ENCODE measurements at regions not wholly inside any gene's neighbourhood (a gene's known extent, or its start where the extent isn't known, plus 50 kb on each side); places are given as distances from the start of the nearest gene placed in this dataset.
A peak's percentile ranks its signal among the peaks of the same experiment; 100 is the strongest.

GRCh38 chr5:12675959-12676358 is 771.7 kb upstream of the CTNND2 start:
- Histone ChIP-seq H4K91ac (replicated peaks; ENCODE audit: insufficient read length, low read length) (no peak overlapping the region), H2BK120ac (replicated peaks; ENCODE audit: low read depth, low read length) (no peak overlapping the region), H2BK15ac (ENCODE audit: low read length) (no peak overlapping the region), H3K18ac (ENCODE audit: extremely low read depth, low read length) (no peak overlapping the region), H4K5ac (ENCODE audit: insufficient read length, low read depth, low read length) (no peak overlapping the region), H3K9me3 (ENCODE audit: insufficient read depth in 2 of 2, low read depth in 1 of 2, low read length in 1 of 2) (peaks cover 0 to 3% of the 10 kb centered on the region in 2 experiments; a peak in 1 of 4 replicates), H3K27ac (ENCODE audit: low read depth, low read length) (no peak overlapping the region), H2AFZ (ENCODE audit: low read length) (no peak overlapping the region), H4K20me1 (replicated peaks in 1 of 2; ENCODE audit: control insufficient read depth in 1 of 2, insufficient read depth in 2 of 2, low read length in 2 of 2) (no peaks in the 10 kb centered on the region), H2BK5ac (ENCODE audit: low read depth, low read length) (no peak overlapping the region), H3K9ac (replicated peaks in 1 of 4; ENCODE audit: extremely low read depth in 1 of 4, low read depth in 3 of 4, low read length in 3 of 4) (no peak overlapping the region), H3K79me2 (ENCODE audit: control insufficient read depth in 1 of 2, insufficient read depth in 2 of 2, low read length in 2 of 2) (peaks cover 0 to 22% of the 10 kb centered on the region in 2 experiments; a peak in 1 of 4 replicates), H3K56ac (replicated peaks; ENCODE audit: insufficient read length, low read depth, low read length) (no peak overlapping the region), H3K4me1 (replicated peaks in 1 of 4; ENCODE audit: control insufficient read depth in 3 of 4, insufficient read depth in 4 of 4, low read length in 3 of 4) (peaks cover 2 to 8% (median 3%) of the 10 kb centered on the region in 4 experiments; a peak in 4 of 7 replicates), H2BK20ac (ENCODE audit: low read length) (no peak overlapping the region), H3K79me1 (ENCODE audit: low read depth, low read length) (peaks cover 4% of the 10 kb centered on the region), H3K36me3 (ENCODE audit: control insufficient read depth in 2 of 4, insufficient read depth in 4 of 4, low read length in 3 of 4) (peaks cover 0 to 4% (median 1%) of the 10 kb centered on the region in 4 experiments; a peak in 2 of 8 replicates), H2BK12ac (ENCODE audit: low read depth, low read length) (no peak overlapping the region), H2AK5ac (ENCODE audit: low read depth, low read length) (peak overlapping the region; percentile 71; the same call in 1 of the 2 replicates), H3K4ac (replicated peaks; ENCODE audit: insufficient read length, low read depth, low read length) (no peak overlapping the region), H3K14ac (ENCODE audit: insufficient read length) (no peak overlapping the region), H3K23me2 (ENCODE audit: low read depth, low read length) (no peaks in the 10 kb centered on the region), H3K23ac (ENCODE audit: insufficient read length) (no peak overlapping the region), H3K4me2 (ENCODE audit: insufficient read depth in 1 of 2, low read depth in 2 of 2, low read length in 2 of 2) (no peak overlapping the region), H3K27me3 (replicated peaks in 1 of 4; ENCODE audit: control insufficient read depth in 3 of 4, extremely low read depth in 1 of 4, insufficient read depth in 3 of 4, low read length in 3 of 4) (no peaks in the 10 kb centered on the region), H4K8ac (ENCODE audit: extremely low read depth, insufficient read depth, low read length) (no peak overlapping the region), H3K4me3 (ENCODE audit: extremely low read depth in 1 of 4, insufficient read depth in 2 of 4, low read depth in 3 of 4, low read length in 4 of 4) (no peak overlapping the region)
- WGBS, 2 experiments (ENCODE audit: extremely low coverage in 1 of 2, insufficient coverage in 1 of 2, insufficient read length in 1 of 2, insufficient replicate concordance in 2 of 2, low coverage in 1 of 2, low lambda C conversion rate in 2 of 2, missing lambda C conversion rate in 1 of 2), result 91% methylated on average over 6 of the region's 6 CpGs; no CpG with 5 or more reads in 1 of the 2 experiments
- POLR2A ChIA-PET (ENCODE audit: partially characterized antibody), result interaction anchor here (0.9 kb wide), 1 partner anchor 13 kb away, joined by 4 read pairs; no protein-coding TSS in a partner anchor
- TF ChIP-seq BCL11A (IDR thresholded peaks at IDR 0.05; ENCODE audit: low read depth in 2 of 2, low read length in 2 of 2) (no peak), CREB1 (IDR thresholded peaks at IDR 0.05) (no peak), TEAD4 (IDR thresholded peaks at IDR 0.05; ENCODE audit: low read depth, low read length) (no peak), CBX8 (IDR thresholded peaks at IDR 0.05; ENCODE audit: borderline replicate concordance, low read depth, low read length) (no peak), MAFK (IDR thresholded peaks at IDR 0.05; ENCODE audit: low read depth, low read length) (peak; percentile 90)
- FAIRE-seq (no peak), DNase-seq (ENCODE audit: low read depth in 1 of 2, low spot score in 2 of 2) (no peak)
- CTCF ChIA-PET (ENCODE audit: partially characterized antibody), result no interaction called here

Data from H1 (cell line).